Myocyte (in vitro differentiated cells): ENCODE measurements at regions not wholly inside any gene's neighbourhood (a gene's known extent, or its start where the extent isn't known, plus 50 kb on each side); places are given as distances from the start of the nearest gene placed in this dataset.
A peak's percentile ranks its signal among the peaks of the same experiment; 100 is the strongest.

Source experiments
- DNase-seq: peaks from one replicate; pipeline ENCODE4 v3.0.0-alpha.2; 2012; ENCODE audit warnings: low read depth

DNA sequence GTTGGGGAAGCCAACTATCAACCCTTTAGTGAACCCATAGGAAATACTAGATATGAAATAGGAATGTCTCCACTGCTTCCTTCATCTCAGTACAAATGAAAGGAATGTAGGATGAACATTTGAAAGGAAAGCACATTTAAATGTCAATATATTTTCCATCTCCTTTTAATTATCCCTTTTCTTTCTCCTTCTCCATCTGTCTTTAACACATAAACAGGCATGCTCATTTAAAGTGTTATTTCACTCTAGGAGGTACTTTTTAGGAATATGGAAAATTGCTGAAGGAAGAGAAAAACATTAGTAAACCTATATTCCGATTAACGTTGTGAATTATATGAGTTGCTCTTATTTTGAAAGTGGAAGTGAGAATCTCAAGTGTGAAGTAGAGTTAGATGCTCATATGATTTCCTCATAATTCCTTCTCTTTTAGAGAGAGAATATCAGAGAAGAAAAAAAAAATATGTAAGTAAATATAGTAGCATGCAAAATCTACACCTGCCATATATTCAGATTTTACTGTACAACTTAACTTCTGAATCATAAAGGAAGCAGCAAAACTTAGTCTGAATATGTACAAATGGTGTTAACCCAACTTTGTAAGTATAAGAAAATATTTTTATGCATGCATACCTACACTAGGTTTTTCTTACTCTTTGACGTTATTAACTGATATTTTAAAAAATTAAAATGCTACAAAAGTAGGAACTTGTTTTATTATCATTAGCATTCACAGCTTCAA lies 406.9 kb upstream of the B3GALT2 start:
- no peak for DNase-seq

DNA sequence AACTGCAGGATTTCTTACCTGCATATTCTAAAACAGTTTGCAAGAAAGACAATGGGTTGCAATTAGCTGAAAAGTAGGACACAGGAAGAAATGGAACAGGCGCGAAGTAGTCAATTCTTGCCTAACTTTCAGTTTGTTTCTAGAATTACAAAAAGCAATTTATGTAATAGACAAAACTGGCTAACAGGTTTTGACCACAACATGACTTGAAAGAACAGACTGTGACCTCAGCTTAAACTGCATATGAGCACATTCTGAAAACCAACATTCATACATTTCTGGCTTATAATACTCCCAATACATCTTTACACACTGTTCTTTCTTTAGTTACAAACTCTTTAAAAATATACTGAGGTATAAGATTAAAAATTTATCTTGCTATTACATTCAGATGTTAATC lies 405.9 kb upstream of the B3GALT2 start:
- no peak for DNase-seq

DNA sequence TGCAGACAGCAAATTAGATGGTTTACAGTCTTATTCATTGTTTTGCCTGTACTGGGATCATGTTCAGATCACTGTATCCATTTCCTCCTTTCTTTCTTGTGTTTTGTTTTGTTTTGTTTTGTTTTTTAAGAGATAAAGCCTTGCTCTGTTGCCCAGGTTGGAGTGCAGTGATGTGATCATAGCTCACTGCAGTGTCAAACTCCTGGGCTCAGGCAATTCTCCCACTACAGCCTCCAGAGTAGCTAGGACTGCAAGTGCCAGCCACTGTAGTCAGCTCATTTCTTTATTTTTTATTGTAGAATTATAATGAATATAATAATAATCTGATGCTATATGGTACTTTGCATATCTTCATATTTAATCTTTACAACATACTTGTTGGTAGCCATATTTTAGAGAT lies 403.7 kb upstream of the B3GALT2 start:
- DNase-seq, result no peak

DNA sequence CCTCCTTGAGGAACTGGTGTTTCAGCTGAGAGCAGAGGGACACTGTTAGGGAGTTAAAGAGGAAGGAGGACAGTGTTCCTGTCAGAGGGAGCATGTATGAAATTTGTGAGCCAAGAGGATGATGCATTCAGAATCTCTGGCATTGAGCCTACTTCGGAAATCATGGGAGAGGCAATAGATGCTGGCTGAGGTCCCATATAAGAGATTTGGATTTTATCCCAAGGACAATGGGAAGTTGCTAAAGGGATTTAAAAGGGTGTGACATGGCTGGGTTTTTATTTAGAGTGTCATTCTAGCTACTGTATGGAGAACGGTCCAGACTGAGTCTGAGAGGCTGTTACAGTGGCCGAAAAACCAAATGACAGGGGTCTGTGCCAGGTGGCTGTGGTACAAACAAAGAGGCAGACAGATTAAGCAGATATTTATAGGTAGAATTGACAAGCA lies 403.2 kb upstream of the B3GALT2 start:
- DNase-seq, result peak; percentile 37

DNA sequence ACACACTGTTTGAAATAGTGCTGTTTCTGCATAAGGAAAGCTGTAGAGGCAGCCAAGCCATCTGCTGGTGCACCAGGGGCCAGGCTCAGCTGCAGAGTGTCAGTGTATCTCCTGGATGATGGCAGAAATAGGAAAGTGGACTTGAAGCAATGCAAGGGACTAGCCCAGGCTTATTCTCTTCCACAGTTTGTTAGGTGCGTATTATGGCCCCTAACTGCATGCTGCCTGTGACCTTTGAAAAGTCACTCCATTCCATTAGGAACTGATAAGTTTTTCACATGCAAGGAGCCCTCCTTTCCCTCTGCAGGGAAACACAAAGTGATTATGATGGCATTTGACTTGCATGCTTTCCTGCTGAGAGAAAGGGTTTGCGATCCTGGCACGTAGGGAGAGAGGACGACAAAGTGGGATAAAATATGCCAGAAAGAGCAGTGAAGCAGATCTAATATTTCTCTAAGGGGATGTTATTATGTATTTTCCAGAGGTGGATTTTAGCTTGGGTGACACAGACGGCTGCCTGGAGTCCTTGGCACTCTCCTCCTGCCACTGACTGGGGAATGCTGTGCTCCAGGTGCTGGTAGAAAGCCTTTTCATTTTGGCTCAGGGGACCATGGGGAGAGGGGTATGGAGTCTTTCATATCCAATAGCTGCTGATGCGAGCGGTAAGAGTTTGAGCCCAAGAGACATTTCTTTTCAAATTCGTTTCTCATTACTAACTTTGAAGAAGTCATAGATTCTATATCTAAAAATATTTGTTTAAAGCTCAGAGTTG lies 402.1 kb upstream of the B3GALT2 start:
- no peak for DNase-seq

DNA sequence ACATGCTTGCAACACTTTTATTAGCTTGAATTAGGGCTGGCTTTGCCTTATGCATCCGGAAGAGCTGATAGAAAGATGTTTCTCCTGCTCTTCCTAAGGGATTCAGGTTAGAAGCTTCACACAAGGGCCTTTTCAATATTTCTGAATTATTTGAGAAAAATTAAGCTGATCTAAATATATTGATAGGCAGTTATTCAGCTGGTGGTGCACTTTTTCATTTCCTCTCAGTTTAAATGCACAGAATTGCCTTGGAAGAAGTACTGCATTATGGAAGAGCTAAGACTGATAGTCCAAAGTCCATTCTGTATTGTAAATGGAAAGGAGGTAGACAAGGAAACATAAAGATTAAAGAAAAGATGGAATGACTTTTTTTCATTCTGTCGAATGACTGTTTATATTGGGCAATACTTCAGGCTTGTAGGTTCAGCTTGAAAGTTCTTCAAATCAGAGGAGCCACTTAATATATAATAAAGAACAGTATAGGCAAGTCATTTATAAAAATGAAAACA lies 398.4 kb upstream of the B3GALT2 start:
- DNase-seq, result no peak

DNA sequence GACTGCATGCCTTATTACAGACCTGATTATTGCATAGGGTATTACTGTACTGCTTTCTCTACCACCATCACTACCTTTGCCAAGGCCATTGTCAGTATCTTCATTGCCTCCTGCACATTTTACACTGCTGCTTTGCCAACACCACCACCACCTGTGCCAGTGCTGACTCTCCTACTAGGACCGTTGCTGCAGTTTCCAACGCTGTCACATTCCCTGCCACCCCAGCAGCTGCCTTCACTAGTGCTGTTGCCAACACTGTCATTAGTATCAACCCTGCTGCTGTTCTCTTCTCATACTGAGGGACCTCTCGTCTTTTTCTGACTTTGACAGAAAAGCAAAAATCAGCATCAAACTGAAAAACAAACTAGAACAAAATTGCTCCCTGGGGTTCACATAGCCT lies 394.9 kb upstream of the B3GALT2 start:
- DNase-seq, result peak; percentile 71

DNA sequence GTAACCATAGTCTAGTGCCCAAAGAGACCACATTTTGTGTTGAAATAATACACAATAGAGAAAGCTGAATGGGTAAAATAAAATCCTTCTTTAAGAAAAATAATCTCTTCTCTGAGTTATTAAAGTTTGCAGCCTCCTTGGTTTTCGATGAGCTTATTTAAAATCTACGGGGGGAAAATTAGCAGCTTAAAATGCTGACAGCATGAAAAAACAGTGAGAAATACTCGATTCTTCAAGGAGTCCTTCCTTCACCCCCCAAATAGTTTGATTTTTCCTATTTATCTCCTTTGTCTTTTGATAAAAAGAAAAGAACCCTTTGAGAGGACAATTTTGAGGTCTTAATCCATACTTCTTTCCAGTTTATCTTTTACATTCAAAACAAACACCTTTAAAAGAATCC lies 394.0 kb upstream of the B3GALT2 start:
- DNase-seq, result no peak

DNA sequence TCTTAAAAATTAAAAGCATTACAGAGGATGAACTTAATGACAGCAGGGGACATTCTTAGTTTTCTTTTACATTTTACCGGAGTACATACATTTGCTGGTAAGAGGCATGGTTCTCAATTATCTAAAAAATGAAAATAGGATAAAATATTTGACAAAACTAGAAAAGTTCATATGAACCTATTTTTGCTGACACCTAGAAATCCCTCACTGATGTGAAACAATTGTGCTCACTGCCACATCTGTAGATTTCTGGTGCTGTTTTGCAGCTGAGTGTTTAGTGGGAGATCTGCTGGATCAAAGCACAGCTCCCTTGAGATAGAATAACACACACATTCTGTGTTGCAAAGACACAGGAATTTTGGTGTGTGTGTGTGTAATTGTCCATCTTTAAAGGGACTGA lies 392.9 kb upstream of the B3GALT2 start:
- no peak for DNase-seq

DNA sequence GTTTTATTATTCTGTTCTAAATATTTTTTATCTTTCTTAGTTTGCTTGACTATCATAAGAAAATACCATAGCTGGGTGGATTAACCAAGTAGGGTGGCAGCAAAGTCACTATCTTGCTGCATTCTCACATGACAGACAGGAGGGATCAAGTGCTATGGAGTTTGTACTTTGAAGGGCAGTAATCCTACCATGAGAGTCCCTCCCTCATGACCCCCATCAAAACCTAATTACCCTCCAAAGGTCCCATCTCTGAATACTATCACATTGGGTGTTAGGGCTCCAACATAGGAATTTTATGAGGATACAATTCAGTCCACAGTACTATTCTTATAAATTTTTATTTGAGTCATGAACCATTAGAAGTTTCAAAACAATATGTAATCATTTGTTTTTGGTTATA lies 388.5 kb upstream of the B3GALT2 start:
- no peak for DNase-seq

DNA sequence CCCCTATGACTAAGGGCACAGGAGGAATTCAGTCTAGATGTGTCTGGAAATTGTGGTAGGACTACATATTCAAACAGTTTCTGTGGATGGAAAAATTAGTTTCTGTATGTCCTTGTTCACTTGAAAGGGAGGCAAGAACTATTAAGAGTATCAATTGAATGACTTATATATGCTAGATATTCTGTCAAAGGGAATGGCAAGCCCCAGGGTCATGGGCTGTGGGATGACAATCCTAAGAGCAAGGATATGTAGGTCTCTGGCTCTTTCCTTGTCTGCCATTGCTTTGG lies 383.5 kb upstream of the B3GALT2 start:
- no peak for DNase-seq

DNA sequence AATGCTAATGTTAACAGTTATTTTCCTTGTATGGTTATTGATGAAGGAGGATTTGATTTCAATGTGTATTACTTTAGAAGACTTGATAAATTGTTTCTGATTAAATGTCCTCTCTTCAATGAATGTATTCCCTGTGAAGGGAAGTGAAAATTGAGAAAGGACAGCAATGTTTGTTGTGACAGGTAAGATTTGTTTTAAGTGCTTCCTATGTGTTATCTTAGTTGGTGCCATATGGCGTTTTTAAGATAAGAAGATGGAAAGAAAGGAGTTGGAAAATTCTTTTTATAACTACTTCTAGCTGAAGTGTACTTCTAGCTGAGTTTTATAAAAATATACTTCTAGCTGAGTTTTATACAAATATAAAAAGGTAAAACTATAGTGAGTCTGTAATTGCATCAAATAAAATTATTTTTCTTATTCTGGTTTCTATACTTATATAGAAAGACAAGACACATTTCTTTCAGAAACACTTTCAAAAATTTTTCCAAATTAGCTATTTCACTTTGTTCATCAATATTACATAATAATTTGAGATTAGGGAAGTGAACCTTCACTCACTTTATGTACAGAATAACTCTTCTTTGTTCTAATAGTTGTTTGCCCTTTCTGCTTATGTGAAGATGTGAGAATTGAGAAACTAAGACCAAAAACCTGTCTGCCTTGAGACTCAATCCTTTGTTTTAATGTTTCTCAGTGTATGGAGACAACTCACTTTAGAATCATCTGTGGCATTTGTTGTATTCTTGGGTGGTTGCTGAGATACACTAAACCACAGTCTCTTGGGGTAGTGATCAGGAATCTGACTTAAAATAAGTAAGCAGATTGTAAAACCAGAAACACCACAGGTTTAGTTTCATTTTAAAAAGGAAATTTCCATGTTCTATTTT lies 382.9 kb upstream of the B3GALT2 start:
- peak; percentile 87 for DNase-seq

DNA sequence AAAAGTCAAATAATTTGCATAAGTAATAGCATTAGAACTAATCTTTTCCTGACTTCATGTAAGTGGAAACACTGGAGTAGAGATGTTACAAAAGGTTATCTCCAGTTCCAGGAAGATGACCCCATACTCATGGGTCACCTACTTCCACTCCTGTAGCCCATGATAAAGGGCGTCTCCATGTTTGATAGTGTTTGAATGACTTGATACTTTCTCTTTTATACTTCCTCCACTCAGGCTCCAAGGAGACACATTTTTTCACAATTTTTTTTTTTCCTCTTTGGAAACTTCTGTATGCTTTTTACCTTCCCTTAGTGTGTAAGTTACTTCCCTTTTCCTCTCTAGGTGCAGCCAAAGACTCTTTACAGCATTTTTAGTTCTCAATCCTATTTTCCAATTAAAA lies 382.1 kb upstream of the B3GALT2 start:
- no peak for DNase-seq

DNA sequence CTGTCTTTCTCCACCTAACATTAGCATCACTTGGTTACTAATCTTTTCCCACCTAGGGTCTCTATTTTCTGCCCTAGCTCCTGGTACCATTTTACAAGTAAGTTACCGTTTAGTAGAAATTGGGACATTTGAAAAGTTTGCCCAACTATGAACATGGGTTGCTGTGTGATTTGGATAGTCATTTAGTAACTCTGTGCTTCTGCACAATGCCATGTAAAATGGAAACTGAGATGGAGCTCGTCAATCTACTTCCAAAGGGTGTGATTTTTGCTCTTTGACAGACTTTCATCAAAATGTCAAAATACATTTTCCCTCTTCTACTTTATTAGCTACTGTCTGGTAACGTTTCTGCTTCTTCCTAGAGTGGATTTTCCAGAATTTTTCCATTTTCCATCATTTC lies 381.5 kb upstream of the B3GALT2 start:
- no peak for DNase-seq

DNA sequence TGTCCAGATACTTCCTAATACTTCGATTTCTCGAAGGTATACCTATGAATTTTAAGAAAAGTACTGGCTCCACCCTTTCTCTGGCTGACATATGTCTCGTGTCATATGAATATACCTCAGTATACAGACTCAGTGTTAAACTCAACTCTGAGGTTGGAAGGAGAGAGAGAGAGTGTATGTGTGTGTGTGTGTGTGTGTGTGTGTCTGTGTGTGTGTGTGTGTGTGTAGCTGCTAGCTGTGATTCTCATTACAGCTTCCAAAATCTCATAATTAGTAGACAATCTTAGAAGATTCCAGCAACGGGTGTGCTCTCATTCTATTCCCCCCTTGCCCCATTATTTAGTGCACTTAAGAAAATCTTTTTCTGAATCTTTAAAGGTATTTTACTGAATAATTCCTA lies 380.3 kb upstream of the B3GALT2 start:
- DNase-seq, result no peak

DNA sequence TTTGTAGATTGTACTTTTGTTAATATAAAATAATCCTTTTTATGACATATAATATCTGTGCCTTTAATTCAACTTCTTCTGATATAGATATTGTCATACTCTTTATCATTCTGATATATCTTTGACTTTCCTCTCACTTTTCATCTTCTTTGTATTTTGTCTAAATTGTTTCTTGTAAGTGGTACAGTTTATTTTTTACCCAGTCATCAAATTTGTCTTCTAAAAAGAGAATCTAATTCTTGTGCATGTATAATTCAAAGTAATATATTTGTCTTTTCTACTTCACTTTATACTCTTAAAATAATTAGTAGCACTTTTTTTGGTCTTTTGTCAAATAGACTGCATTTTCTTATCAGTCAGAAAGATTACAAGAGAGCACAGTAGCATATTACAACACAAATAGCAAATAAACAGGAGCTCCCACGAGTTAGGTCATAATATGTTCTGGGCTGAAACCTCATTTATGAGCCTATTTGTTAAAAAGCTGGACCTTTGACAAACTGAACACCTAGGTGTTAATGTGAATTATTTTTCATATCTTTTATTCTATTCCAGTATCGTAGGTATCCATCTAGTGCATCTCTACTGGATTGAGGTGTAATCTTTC lies 379.7 kb upstream of the B3GALT2 start:
- DNase-seq, result no peak

DNA sequence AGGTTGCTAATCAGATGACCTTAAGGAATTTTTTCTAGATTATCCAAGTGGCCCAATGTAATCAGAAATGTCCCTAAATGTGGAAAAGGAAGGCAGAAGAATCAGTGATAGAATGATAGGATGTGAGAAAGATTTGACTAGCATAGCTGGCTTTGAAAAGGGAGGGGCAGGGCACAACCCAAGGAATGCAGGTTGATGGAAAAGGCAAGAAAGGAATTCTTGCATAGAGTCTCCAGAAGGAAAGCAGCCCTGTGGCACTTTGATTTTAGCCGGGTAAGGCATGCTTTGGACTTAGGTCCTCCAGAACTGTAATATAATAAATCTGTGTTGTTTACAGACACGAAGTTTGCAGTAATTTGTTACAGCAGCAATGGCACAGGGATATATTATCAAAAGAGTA lies 375.7 kb upstream of the B3GALT2 start:
- DNase-seq, result no peak

DNA sequence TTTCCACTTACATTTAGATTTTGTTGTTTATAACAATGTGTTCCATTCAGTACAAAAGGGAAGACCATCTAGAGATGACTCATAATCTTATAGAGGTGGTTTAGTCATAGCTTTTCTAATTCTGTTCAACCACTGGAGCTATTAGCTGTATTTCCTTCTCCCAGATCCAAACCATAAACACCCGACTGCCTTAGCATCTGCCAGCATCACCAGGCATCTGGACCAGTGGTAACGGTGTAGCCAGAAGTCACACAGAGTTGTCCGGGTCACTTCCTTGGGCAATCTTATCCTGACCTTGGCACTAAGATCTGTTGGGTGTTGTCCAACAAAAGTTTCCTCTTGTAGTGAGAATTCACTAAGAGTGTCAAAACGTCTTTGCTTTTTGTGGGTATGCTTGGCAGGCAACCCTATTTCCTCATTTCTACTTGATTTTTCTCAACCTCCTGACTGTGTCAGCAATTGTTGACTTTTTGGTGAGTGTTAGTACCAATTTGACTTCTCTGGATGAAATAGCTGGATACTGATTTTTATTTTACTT lies 372.1 kb upstream of the B3GALT2 start:
- peak; percentile 58 for DNase-seq

DNA sequence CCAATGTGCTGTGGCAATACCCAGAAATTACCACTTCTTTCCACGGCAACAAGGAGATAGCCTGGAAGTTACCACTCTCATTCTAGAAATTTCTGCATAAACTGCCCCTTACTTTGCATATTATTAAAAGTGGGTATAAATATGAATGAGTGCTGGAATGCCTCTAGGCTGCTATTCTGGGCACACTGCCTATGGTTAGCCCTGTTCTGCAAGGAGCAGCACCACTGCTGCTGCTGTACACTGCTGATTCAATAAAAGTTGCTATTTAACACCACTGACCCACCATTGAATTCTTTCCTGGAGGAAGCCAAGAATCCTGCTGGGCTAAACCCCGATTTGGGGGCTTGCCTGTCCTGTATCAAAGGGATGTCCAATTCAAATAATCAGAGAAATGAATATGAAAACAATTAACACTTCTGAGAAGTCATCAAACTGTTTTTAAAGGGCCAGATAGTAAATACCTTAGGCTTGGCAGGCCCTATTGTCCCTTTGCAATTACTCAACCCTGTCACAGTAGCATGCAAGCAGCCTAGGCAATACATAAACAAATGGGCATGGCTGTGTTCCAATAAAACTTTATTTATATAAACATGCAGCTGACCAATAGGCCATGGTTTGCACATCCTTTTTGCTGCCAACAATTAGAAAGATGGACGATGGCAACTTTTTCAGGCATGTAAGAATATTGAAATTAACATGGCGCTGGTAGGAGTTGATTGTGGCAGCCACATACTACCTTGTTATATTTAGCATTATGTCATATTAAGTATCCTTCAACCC lies 369.4 kb upstream of the B3GALT2 start:
- DNase-seq, result no peak

DNA sequence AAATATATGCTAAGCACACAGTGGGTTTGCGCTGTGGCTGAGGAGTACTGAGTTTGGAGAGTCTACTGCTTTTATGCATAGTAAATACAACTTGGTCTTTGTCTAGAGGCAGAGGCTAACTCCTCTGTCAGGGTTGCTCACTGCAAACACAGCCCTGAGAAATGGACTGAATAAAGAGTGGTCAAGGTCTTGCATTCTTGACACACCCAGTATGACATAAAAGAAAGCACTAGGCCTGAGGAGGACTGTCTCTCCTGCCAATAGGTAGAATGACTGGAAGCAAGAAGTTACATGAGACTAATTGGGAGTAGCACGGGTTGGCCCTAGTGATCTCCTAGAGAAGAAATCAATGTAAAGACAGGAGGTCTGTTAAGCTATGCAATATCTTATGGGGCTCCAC lies 367.2 kb upstream of the B3GALT2 start:
- no peak for DNase-seq
